HG03175 (cell line): ENCODE measurements at regions not wholly inside any gene's neighbourhood (a gene's known extent, or its start where the extent isn't known, plus 50 kb on each side); places are given as distances from the start of the nearest gene placed in this dataset.
"Not testable (repeated sequence)": the region's sequence is repeated elsewhere in the genome, so short reads cannot be mapped to it uniquely, and the experiment has no call there.

ENCODE experiments used
- ATAC-seq: cut with Tn5 transposase; IDR thresholded peaks from one replicate; pipeline ENCODE4 v1.9.1; 2021; ENCODE audit warnings: mild to moderate bottlenecking, moderate library complexity; ENCODE audit not compliant: unreplicated experiment

DNA sequence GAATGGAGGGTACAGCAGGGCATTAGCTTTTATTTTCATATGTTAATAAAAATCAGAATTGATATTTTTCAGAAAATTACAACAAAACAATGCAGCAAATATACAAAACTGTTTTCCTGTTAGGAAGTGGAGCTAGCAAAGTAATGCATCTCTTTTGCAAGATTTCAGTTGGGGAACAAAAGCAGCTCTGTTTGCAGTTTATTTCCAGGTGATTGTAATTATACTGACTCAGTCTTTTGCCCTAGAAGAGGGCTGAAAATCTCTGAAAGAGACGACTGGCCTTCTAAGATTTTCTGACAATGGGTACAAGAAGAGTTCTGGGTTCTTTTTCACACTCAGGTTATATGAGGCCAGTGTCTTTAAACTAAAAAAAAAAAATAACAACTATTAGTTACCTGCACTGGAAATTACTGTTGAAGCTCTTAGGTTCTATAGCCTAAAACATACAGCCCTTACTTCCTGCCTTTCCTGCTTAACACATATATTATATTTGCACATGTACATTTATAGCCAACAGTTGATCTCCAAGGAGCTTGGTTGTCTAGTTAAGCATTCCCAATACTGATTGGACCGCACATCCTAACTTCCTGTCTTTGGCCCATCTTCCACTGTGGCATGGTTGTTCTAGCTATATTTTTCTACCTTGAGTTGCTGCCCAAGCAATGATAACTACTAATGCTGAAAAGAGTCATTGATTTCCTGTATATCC lies 199.1 kb upstream of the KRR1 start:
- ATAC-seq = no peak

DNA sequence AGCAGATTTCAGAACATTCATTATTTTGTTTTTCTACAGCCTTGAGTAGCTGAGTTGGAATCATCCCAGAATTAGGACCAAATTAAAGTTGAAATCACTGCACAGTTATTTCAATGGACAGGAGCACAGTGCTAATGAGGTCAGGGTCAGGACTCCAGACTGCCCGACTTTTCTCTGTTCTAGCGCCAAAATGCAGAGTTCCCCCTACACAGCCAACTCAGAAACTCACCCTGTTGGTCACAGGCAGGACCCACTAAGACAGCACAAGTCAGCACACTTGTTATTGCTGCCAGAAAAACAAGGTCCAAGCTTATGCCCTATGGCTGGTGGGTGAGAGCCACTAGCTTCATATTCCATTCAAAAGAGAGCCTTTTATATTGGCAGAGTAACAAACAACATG lies 198.1 kb upstream of the KRR1 start:
- no peak for ATAC-seq

DNA sequence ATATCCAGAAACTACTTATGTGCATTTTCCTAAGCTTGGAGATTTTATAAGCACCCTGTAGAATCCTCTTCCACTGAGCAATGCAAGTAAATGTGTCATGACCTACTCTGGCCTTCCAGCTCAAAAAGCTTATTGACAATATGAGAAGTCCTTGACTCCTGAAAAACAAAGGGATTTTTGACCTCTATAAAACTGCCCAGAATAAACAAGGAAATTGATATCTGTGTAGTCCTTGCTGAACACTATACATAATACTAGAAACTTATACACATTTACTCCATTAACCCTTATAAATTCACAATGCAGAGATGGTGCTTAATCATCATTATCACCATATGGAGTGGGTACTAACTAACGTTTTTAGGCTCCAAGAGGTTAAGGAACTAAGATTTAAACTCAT lies 197.4 kb upstream of the KRR1 start:
- ATAC-seq = no peak

DNA sequence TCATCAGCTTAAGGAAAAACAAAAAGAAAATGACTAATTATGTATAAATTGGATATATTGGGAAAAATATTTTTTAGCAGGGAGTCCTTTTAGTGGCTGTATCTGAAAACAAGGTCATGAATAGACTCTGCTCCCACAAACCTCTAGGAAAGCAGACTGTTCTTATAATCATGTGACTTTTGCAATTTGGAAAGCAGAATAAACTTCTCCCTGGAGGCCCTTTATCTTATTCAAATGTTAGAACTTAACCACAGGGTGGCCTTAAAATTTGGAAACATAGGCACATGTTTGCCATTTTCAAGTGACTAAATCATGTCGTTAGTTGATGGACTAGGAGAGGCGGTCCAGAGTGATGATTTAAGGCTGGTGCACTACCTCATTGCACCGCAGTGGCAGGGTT lies 196.6 kb upstream of the KRR1 start:
- ATAC-seq = no peak

DNA sequence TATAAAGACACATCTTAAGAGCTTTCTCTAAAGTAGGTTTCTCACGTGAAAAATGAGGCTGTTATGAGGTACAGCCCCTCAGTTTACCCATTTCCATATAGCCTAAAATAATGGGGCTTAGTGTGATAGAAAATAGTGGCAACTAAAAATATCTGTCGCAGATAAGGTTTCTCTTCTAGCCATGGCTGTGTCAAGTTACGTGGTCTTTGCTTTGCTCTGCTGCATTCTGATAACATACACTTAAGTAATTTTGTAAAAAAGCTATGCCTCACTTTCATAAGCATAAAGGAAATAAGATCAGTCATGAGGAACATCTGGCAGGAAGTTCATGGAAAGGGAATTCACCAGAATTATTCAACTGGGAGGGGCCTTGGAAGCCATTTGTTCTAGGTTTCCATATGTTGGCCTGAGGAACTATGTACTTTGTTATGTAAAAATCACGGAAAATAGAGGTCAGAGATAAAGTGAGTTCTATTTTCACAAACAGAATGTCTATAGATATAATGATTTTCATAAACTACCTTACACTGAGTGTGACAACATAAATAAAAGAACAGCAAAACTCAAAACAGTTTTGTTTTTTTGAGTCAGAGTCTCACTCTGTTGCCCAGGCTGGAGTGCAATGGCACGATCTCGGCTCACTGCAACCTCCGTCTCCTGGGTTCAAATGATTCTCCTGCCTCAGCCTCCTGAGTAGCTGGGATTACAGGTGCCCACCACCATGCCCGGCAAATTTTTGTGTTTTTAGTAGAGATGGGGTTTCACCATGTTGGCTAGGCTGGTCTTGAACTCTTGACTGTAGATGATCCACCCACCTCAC lies 195.6 kb upstream of the KRR1 start:
- no peak for ATAC-seq

DNA sequence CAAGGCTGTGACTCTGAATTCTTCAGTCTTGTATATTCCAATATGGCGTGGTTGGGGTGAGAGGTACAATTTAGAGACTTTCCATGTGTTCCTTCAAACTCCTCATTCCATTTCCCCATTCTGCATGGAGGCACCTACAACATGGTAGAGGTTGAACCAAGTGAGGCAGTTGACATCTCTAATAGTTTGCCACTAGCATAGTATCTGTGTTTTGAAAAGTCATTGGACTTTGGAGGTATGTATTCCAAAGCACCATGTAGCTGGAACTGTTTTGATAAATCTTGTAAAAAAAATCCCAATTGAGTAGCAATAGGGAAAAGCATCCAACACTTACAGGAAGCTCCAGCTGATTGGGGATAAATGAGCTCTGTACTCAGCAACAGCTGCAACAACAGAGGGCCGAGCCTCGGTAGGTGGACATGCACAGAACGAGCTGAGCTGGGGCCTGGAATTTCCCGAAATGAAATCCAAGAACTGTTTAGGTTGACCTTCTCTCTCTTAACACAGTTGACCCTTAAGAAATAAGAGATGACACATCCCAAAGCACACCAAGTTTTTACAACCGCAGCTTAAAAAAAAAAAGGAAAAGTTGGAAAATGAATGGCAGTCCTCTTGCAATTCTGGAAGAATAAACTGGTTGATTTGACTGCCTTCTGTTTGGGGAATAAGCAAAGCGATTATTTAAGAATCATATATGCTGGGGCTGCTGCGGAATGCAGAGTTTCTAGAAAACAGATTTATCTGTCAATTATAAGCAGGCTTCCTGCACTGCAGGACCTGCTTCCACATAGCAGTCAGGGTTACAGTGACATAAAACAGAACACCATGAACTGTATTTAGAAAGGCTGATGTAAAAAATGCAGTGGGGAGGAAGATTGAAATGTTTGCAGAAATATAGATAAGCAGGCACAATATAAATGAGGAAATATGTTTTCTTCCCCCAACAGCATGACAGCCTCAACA lies 194.6 kb upstream of the KRR1 start:
- no peak for ATAC-seq

DNA sequence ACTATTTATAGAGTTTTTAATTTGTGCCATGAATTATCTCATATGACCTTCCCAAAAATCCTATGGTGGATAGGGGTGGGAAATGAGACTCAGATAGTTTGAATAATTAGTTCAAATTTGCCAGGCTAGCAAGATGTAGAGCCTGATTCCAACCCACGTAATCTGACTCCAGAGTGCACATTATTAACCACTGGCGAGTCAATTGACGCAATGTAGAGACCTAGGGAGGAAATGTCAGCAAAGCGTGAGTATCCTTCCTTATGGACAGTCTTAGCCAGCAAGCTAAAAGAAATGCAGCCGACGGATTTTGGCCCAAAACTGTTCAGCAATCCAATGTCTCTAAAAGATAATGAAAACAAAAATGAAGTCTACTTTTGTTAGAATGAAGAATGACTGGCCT lies 193.3 kb upstream of the KRR1 start:
- ATAC-seq = no peak

DNA sequence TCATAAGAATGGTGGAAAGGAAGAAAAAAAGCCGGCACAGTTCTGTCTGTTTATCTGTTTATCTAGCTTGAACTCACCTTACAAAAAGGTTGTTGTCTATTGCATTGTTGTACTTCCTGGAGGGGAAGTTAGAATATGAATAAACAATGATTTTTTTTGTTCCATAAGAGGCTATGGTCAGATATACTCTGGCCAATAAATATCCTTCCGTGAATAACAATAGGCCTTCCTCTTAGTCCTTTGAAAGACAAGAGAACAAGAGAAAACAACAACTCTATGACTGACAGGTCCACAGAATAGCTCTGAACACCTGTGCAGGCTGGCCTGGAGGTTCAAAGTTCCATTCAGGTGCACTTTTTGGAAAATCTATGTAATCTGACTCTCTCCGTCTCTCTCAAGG lies 192.8 kb upstream of the KRR1 start:
- no peak for ATAC-seq

DNA sequence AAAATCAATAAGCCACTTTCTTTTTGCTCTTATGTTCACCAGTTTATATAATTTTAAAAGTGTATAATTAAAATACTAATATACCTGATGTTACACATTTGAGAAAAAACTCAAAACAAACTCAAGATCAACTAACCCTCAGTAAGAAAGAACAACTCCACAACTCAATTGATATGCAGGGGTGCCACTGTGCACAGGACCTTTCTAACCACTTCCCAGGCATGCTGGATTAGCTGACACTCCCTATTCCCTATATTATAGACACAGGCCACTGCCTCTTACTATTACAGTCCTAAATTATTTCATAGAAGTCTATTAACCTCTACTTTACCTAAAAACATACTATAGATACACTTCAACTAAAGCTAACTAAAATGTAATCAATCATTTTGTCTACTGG lies 191.7 kb upstream of the KRR1 start:
- ATAC-seq = no peak

DNA sequence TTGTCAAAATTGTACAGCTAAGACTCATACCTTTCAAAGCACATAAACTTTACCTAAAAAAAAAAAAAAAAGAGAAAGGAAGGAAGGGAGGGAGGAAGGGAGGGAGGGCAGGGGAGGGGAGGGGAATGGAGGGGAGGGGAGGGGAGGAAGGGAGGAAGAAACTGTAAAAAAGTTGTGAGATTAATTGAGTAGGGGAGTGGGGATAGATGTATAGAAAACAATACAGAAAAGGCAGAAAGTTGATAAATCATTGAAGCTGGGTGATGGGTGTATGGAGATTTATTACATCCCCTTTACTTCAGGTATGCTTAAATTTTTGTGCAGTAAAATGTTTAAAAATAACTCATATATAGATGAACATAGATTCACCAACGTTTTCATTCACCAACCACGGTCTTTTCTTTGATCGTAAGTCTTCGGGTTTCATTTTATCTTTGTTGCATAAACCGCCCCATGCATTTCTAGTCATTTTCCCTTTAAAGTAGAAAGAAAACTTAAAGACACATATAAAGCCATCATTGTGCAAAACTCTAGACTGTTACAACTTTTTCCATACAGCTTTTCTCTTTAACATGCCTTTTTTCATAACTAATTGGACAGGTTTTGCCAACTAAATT lies 191.2 kb upstream of the KRR1 start:
- no peak for ATAC-seq

DNA sequence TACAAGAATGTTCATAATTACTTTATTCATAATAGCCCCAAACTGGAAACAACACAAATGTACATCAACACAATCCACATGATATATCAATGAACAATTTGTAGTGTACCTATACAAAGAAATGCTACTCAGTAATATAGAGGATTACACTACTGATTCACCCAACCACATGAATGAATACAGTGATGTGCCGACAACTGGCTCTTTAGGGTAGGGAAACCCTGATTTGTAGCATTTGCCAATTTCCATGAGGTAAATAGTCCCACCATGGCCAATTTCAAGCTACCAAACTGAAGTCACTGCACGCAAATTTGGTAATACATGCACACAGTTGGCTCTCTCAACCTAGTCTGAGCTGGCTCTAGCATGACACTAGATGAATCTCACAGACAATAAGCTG lies 190.4 kb upstream of the KRR1 start:
- no peak for ATAC-seq

DNA sequence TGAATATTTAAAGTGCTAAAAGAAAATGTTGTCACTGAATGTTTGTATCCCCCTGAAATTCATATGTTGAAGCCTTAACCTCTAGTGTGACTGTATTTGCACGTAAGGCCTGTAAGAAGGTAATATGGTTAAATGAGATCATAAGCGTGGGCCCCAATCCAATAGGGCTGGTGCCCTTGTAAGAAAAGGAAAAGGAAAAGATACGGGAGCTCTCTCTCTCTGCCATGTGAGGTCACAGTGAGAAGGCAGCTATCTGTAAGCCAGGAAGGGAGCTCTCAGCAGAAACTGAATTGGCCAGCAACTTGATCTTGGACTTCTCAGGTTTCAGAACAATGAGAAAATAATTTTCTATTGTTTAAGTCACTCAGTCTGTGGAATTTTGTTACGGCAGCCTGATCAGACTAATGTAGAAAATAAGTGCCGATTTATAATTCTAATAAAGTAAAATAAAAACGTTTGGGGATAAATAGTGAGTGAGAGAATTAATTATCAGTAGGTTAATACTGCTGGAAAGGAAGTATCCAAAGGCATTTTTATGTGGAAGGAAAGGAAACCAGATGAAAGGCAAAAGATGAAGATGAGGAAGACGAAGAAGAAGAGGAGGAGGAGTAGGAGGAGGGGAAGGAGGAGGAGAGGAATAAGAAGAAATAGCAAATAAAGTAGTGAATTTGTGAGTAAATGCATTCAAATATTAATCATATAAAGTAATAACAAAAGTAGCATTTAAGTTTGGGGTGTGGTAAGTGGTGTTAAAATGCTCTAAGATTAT lies 188.5 kb upstream of the KRR1 start:
- no peak for ATAC-seq

DNA sequence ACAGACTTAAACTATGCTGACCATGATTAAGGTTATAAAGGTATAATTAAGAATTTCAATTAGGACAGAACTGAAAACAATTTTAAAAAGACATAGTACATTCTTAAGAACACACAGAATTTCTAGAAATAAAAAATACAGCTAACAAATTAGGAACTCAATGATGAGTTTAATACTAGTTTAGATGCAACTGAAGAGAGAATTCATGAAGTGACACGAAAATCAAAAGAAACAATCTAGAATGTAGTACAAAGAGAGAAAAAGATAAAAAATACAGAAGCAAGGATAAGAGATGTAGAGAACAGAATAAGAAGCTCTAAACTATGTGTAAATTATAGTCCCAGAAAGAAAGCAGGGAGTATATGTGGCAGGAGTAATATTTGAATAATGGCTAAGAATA lies 187.8 kb upstream of the KRR1 start:
- no peak for ATAC-seq

DNA sequence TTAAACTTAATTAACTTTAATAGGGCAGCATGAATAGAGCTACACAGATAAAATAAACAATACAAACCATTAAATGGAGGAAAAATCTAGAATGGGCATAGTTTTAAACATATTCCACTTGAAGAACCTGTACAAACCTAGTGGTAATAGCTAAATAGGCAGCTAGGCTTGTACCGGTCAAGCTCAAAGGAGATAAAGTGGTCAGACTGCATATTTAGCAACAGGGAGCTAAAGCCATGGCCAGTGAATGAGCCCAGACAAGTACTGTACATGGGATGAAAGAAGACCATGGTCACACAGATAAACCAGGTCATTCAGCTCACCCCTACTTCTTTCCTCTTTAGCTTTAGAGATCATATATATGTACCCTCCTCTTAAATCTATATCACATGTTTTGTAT lies 186.6 kb upstream of the KRR1 start:
- no peak for ATAC-seq

DNA sequence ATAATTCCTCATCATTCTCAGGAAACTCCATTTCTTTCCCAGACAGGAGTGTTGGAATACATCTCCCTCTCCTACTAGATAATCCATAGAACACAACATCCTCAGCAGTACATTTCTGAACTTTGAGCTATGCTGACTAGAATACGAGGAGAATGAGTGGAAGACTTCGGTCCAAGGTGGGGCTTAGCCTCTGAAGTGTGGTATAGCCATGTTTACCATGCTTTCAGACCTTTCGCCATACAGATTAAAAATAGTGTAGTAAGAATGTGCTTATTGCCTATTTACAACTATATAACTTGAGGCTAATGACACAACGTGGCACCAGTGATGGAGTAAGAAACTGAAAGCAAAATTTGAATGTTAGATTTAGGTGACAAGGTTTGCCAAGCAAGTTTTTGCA lies 184.5 kb upstream of the KRR1 start:
- no peak for ATAC-seq

DNA sequence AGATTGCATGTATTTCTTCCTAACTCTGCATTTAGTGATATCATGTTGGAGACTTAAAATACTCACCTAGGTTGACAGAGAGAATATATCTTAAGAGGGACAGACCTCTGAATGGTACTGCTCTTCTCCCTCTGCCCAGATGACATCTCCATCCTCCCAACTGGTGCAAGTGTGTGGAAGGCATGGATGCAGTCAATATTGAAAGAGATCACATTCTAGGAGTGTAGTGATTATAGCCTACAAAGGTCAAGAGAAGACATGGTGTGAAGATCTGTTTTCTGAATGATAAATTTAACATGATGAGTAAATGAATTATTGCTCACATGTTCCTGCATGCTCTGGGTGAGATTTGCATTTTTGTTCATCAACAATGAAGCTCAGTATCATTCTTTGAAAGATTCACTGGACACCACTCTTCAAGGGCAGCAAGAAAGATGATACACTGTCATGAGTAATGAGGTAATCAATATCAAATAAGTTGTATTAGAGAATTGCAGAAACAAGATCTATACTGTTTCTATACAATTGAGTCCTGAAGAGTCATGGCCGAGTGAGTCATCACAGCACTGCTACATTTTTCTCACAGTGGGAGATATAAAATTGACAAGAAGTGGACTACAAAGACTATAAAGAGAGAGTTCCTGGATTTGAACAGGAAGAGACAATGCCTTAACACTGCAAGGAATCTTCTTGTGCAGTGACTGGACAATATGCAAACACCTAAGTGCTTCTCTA lies 183.3 kb upstream of the KRR1 start:
- ATAC-seq = no peak

DNA sequence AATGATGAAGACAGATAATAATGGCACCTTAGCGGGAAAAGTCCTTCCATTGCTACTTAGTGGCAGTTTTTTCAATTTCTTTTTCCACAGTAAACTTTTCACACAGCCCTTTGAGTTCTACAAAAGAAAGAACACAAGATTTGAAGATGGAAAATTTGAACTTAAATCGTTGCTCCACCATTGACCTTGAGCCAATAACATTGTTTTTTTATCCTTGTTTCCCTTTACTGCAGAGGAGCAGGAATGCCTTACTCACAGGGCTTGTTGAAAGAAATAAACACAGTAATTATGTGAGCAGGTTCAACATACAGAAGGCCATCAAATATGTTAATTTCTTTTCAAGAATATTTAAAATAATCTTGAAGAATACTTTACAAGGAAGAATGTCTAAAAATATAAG lies 181.5 kb upstream of the KRR1 start:
- ATAC-seq = no peak

DNA sequence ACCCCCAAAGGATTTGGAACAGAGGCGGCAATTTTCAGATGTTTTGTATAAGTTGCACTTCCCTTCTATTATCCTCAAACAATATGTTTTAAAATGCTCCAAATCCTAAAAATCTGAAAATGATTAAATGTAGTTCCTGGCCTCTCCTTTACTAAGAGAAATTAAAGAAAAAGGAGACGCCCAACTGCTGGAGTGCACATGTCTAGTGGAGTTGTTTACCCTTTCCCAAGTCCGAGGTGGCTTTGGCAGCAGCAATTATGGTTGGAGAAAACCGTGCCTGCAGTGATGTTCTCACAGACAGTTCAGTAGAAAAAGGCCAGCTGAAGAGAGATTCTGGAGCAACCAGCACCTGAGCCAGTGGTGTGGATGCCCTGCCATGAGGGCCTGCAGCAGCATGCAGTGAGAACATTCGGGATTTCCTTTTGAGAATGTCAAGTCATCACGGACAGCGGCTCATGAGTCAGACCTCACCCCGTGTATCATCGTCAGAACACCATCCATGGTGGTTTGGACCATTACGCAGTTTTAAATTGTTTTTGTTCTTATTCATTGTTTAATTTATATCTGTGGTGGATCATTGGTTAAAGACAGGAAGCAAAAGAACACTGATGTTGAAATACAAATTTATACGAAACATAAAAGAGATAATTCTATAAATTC lies 179.0 kb upstream of the KRR1 start:
- ATAC-seq = no peak

DNA sequence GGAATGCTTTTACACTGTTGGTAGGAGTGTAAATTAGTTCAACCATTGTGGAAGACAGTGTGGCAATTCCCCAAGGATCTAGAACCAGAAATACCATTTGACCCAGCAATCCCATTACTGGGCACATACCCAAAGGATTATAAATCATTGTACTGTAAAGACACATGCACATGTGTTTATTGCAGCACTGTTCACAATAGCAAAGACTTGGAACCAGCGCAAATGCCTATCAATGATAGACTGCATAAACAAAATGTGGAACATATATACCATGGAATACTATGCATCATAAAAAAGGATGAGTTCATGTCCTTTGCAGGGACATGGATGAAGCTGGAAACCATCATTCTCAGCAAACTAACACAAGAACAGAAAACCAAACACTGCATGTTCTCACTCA lies 174.8 kb upstream of the KRR1 start:
- not testable (repeated sequence) for ATAC-seq
